Neural crest cell (in vitro differentiated cells): ENCODE measurements at regions not wholly inside any gene's neighbourhood (a gene's known extent, or its start where the extent isn't known, plus 50 kb on each side); places are given as distances from the start of the nearest gene placed in this dataset. TPM values are rescaled to one million over a fixed set of nuclear protein-coding genes. Genes with fewer than 3 reads are reported as not detected.

ENCODE experiments used
- DNase-seq: peaks from one replicate; pipeline ENCODE4 v3.0.0; 2021; ENCODE audit warnings: low read depth, mixed read lengths, low spot score
- H3K27ac Mint-ChIP-seq: one replicate; pipeline ENCODE4 v1.8.0; 2021; ENCODE audit warnings: mild to moderate bottlenecking, mixed read lengths; ENCODE audit not compliant: unreplicated experiment
- H3K27me3 Mint-ChIP-seq: 2 replicates; pipeline ENCODE4 v1.8.0; 2021; ENCODE audit warnings: low read depth, mild to moderate bottlenecking, mixed read lengths
- H3K36me3 Mint-ChIP-seq: 2 replicates; pipeline ENCODE4 v1.8.0; 2021; ENCODE audit warnings: low read depth, mild to moderate bottlenecking, mixed read lengths
- H3K4me1 Mint-ChIP-seq: 2 replicates; pipeline ENCODE4 v1.8.0; 2021; ENCODE audit warnings: mixed read lengths
- H3K4me3 Mint-ChIP-seq: one replicate; pipeline ENCODE4 v1.8.0; 2021; ENCODE audit warnings: mild to moderate bottlenecking, mixed read lengths
- H3K9me3 Mint-ChIP-seq: 2 replicates; pipeline ENCODE4 v1.8.0; 2021; ENCODE audit warnings: mixed read lengths
- CTCF ChIP-seq: fragments of 200-600 bp; sonication (generic); conservative IDR thresholded peaks from 2 replicates; pipeline ENCODE4 v1.5.0; 2021; ENCODE audit warnings: antibody characterized with exemption, mild to moderate bottlenecking
- microRNA-seq: library from miRNA; unstranded; fragments of <30 nt; microRNA quantifications from one replicate; pipeline ENCODE4, GENCODE V29; 2020

GRCh38 chr12:47293406-47293805 is 213.6 kb upstream of the AMIGO2 start:
- DNase-seq = no peak
- no peaks in the 10 kb centered on the region for H3K9me3 Mint-ChIP-seq
- H3K27ac Mint-ChIP-seq = no peak overlapping the region
- no peaks in the 10 kb centered on the region for H3K27me3 Mint-ChIP-seq
- TF ChIP-seq CTCF = no peak
- no peaks in the 10 kb centered on the region for H3K36me3 Mint-ChIP-seq
- H3K4me1 Mint-ChIP-seq = peaks cover 1% of the 10 kb centered on the region
- no peak overlapping the region for H3K4me3 Mint-ChIP-seq

- no peak for DNase-seq
- Mint-ChIP-seq H3K27me3 (no peaks in the 10 kb centered on the region), H3K4me3 (no peak overlapping the region), H3K36me3 (no peaks in the 10 kb centered on the region), H3K9me3 (no peaks in the 10 kb centered on the region), H3K27ac (peak overlapping the region; percentile 43), H3K4me1 (peaks cover 7% of the 10 kb centered on the region)
- TF ChIP-seq CTCF = no peak
Observed at GRCh38 chr12:47286676-47287075, 206.9 kb upstream of the AMIGO2 start.

Small RNAs in the stretch of these regions (microRNA-seq; reads per million reads assigned to microRNA genes)
- not detected for gene MIR4494
